Femur (tissue), 1 donor: ENCODE measurements at regions not wholly inside any gene's neighbourhood (a gene's known extent, or its start where the extent isn't known, plus 50 kb on each side); places are given as distances from the start of the nearest gene placed in this dataset.

Experiments used
- DNase-seq: peaks from one replicate; pipeline ENCODE4 v3.0.0-alpha.2; 2017

- no peak for DNase-seq
Measured at GRCh38 chr2:780002-780401, 102.8 kb upstream of the TMEM18 start.

GRCh38 chr2:778731-779350, 101.6 kb upstream of the TMEM18 start:
- no peak for DNase-seq

- DNase-seq: no peak
Measured at GRCh38 chr2:777546-777945, 100.3 kb upstream of the TMEM18 start.

- no peak for DNase-seq
Measured at GRCh38 chr2:777051-777450, 99.8 kb upstream of the TMEM18 start.

GRCh38 chr2:776487-776886, 99.3 kb upstream of the TMEM18 start:
- DNase-seq: no peak

- no peak for DNase-seq
Measured at GRCh38 chr2:776038-776437, 98.8 kb upstream of the TMEM18 start.

- DNase-seq: no peak
Measured at GRCh38 chr2:774436-774835, 97.2 kb upstream of the TMEM18 start.

- DNase-seq: no peak
Measured at GRCh38 chr2:773256-774160, 96.3 kb upstream of the TMEM18 start.

GRCh38 chr2:771538-771937, 94.3 kb upstream of the TMEM18 start:
- no peak for DNase-seq

GRCh38 chr2:770776-771175, 93.6 kb upstream of the TMEM18 start:
- DNase-seq: no peak

GRCh38 chr2:769771-770170, 92.6 kb upstream of the TMEM18 start:
- no peak for DNase-seq

GRCh38 chr2:768451-768850, 91.2 kb upstream of the TMEM18 start:
- DNase-seq: no peak

GRCh38 chr2:767944-768343, 90.7 kb upstream of the TMEM18 start:
- DNase-seq: no peak

- DNase-seq: no peak
Measured at GRCh38 chr2:767440-767839, 90.2 kb upstream of the TMEM18 start.

GRCh38 chr2:766255-766654, 89.0 kb upstream of the TMEM18 start:
- DNase-seq: no peak

- DNase-seq: no peak
Measured at GRCh38 chr2:765369-765768, 88.2 kb upstream of the TMEM18 start.

GRCh38 chr2:763766-764525, 86.7 kb upstream of the TMEM18 start:
- DNase-seq: no peak

GRCh38 chr2:762646-763045, 85.4 kb upstream of the TMEM18 start:
- DNase-seq: no peak

- no peak for DNase-seq
Measured at GRCh38 chr2:761384-761783, 84.2 kb upstream of the TMEM18 start.

- no peak for DNase-seq
Measured at GRCh38 chr2:760001-760400, 82.8 kb upstream of the TMEM18 start.

GRCh38 chr2:758073-758820, 81.0 kb upstream of the TMEM18 start:
- no peak for DNase-seq

- DNase-seq: no peak
Measured at GRCh38 chr2:753123-753522, 75.9 kb upstream of the TMEM18 start.

GRCh38 chr2:751474-751873, 74.3 kb upstream of the TMEM18 start:
- no peak for DNase-seq
